Calu3 (cell line): ENCODE measurements at regions not wholly inside any gene's neighbourhood (a gene's known extent, or its start where the extent isn't known, plus 50 kb on each side); places are given as distances from the start of the nearest gene placed in this dataset.
"Not testable (repeated sequence)": the region's sequence is repeated elsewhere in the genome, so short reads cannot be mapped to it uniquely, and the experiment has no call there.

ENCODE experiments used
- BruUV-seq: library from RNA; stranded (reverse); fragments of 400-500 nt; replicated peaks from 2 replicates; lab custom pipeline; 2021; lab: Mats Ljungman, UMichigan
- CTCF ChIA-PET: fragments of 300-600 bp; sonication (Branson Sonifier 250); formaldehyde crosslinking; loops from one replicate; lab custom pipeline; 2022; ENCODE audit warnings: antibody characterized with exemption; lab: Charles Lee
- DNase-seq: peaks from one replicate; pipeline ENCODE4 v3.0.0; 2022
- H3K27ac Mint-ChIP-seq: one replicate; pipeline ENCODE4 v1.8.0; 2022; ENCODE audit warnings: mixed read lengths; ENCODE audit not compliant: unreplicated experiment
- H3K27me3 Mint-ChIP-seq: one replicate; pipeline ENCODE4 v1.8.0; 2022; ENCODE audit warnings: mixed read lengths; ENCODE audit not compliant: unreplicated experiment
- H3K36me3 Mint-ChIP-seq: one replicate; pipeline ENCODE4 v1.8.0; 2022; ENCODE audit warnings: mild to moderate bottlenecking, moderate library complexity, mixed read lengths; ENCODE audit not compliant: insufficient read depth, unreplicated experiment
- H3K4me1 Mint-ChIP-seq: one replicate; pipeline ENCODE4 v1.8.0; 2022; ENCODE audit warnings: mild to moderate bottlenecking, low read depth, mixed read lengths; ENCODE audit not compliant: unreplicated experiment
- H3K4me3 Mint-ChIP-seq: one replicate; pipeline ENCODE4 v1.8.0; 2022; ENCODE audit warnings: mild to moderate bottlenecking, low read depth, moderate library complexity, mixed read lengths; ENCODE audit not compliant: unreplicated experiment
- H3K9me3 Mint-ChIP-seq: one replicate; pipeline ENCODE4 v1.8.0; 2022; ENCODE audit warnings: low read depth, mixed read lengths; ENCODE audit not compliant: unreplicated experiment
- CTCF ChIP-seq: fragments of 200-600 bp; IDR thresholded peaks from one replicate; pipeline ENCODE4 v1.8.0; 2022; ENCODE audit warnings: antibody characterized with exemption; ENCODE audit not compliant: unreplicated experiment
- intact Hi-C: fragments of 100-400 bp; cut with micrococcal nuclease; formaldehyde crosslinking; loops from one replicate; pipeline ENCODE4 v1.10.0; 2022; ENCODE audit not compliant: unreplicated experiment

GRCh38 chr7:145839814-145840213 lies 276.8 kb upstream of the CNTNAP2 start:
- no peak for TF ChIP-seq CTCF
- peaks cover 26% of the 10 kb centered on the region for H3K9me3 Mint-ChIP-seq
- intact Hi-C loops: no loop called here
- no peak for DNase-seq
- H3K4me3 Mint-ChIP-seq: no peak overlapping the region
- no peaks in the 10 kb centered on the region for H3K27me3 Mint-ChIP-seq
- no peaks in the 10 kb centered on the region for H3K4me1 Mint-ChIP-seq
- CTCF ChIA-PET: no interaction called here
- no TSS peak for BruUV-seq
- H3K27ac Mint-ChIP-seq: no peak overlapping the region
- H3K36me3 Mint-ChIP-seq: no peaks in the 10 kb centered on the region

GRCh38 chr7:145831616-145832206 lies 284.9 kb upstream of the CNTNAP2 start:
- no peak overlapping the region for H3K27ac Mint-ChIP-seq
- no TSS peak for BruUV-seq
- H3K4me1 Mint-ChIP-seq: no peaks in the 10 kb centered on the region
- H3K9me3 Mint-ChIP-seq: peaks cover 12% of the 10 kb centered on the region
- no peak for TF ChIP-seq CTCF
- DNase-seq: no peak
- H3K36me3 Mint-ChIP-seq: no peaks in the 10 kb centered on the region
- H3K4me3 Mint-ChIP-seq: no peak overlapping the region
- H3K27me3 Mint-ChIP-seq: no peaks in the 10 kb centered on the region
- CTCF ChIA-PET: no interaction called here
- intact Hi-C loops: no loop called here

- intact Hi-C loops: no loop called here
- CTCF ChIA-PET: no interaction called here
These were observed 298.9 kb upstream of the CNTNAP2 start for GRCh38 chr7:145817687-145818086.

GRCh38 chr7:145812218-145812617 lies 304.4 kb upstream of the CNTNAP2 start:
- no peaks in the 10 kb centered on the region for H3K36me3 Mint-ChIP-seq
- no peak overlapping the region for H3K27ac Mint-ChIP-seq
- DNase-seq: no peak
- no TSS peak for BruUV-seq
- no peaks in the 10 kb centered on the region for H3K4me1 Mint-ChIP-seq
- H3K4me3 Mint-ChIP-seq: no peak overlapping the region
- H3K9me3 Mint-ChIP-seq: peaks cover 9% of the 10 kb centered on the region
- TF ChIP-seq CTCF: no peak
- no peaks in the 10 kb centered on the region for H3K27me3 Mint-ChIP-seq
- intact Hi-C loops: no loop called here
- CTCF ChIA-PET: no interaction called here

More at GRCh38 chr7:145817687-145818086, 298.9 kb upstream of the CNTNAP2 start:
- no peak for TF ChIP-seq CTCF
- no peak overlapping the region for H3K4me3 Mint-ChIP-seq
- H3K36me3 Mint-ChIP-seq: no peaks in the 10 kb centered on the region
- H3K9me3 Mint-ChIP-seq: peaks cover 8% of the 10 kb centered on the region
- DNase-seq: no peak
- no peaks in the 10 kb centered on the region for H3K4me1 Mint-ChIP-seq
- H3K27ac Mint-ChIP-seq: no peak overlapping the region
- no TSS peak for BruUV-seq
- H3K27me3 Mint-ChIP-seq: no peaks in the 10 kb centered on the region

GRCh38 chr7:145805496-145805895 lies 311.1 kb upstream of the CNTNAP2 start:
- H3K27me3 Mint-ChIP-seq, H3K36me3 Mint-ChIP-seq, H3K4me3 Mint-ChIP-seq, BruUV-seq, intact Hi-C loops, H3K27ac Mint-ChIP-seq, H3K4me1 Mint-ChIP-seq, DNase-seq, CTCF ChIA-PET: not testable (repeated sequence)
- H3K9me3 Mint-ChIP-seq: peaks cover 15% of the 10 kb centered on the region
